Body of pancreas (tissue), 4 donors: ENCODE measurements at regions not wholly inside any gene's neighbourhood (a gene's known extent, or its start where the extent isn't known, plus 50 kb on each side); places are given as distances from the start of the nearest gene placed in this dataset.
"Not testable (repeated sequence)": the region's sequence is repeated elsewhere in the genome, so short reads cannot be mapped to it uniquely, and the experiment has no call there.

Experiments
- ATAC-seq: fragments of 150-250 bp; one replicate; pipeline ENCODE4 v1.9.1; 2016
- DNase-seq, 4 donors: peaks; one replicate each; pipeline ENCODE4 v3.0.0-alpha.2; 2019
- H3K27ac ChIP-seq, 4 donors: fragments of 200-600 bp; sonication (generic); 1 replicate in 3 of 4; 2 replicates in 1 of 4; pipeline versions ENCODE4 v1.5.1 to v1.6.1; 2016 to 2019; ENCODE audit warnings: mild to moderate bottlenecking in 1 of 4, mixed read lengths in 1 of 4, moderate library complexity in 1 of 4
- H3K27me3 ChIP-seq, 2 donors: fragments of 200-600 bp; sonication (generic); one replicate each; pipeline ENCODE4 v1.6.0; 2016; ENCODE audit warnings: mild to moderate bottlenecking in 1 of 2
- H3K36me3 ChIP-seq, 2 donors: fragments of 200-600 bp; sonication (generic); replicated peaks in 1 of 2; 2 replicates each; pipeline ENCODE4 v1.5.1; 2016; ENCODE audit warnings: low read depth in 2 of 2; ENCODE audit not compliant: insufficient read depth in 1 of 2
- H3K4me1 ChIP-seq: fragments of 200-600 bp; sonication (generic); one replicate; pipeline ENCODE4 v1.6.0; 2016
- H3K4me3 ChIP-seq, 2 donors: fragments of 200-600 bp; sonication (generic); 1 replicate in 1 of 2; 2 replicates in 1 of 2; pipeline ENCODE4 v1.5.1; 2016 to 2019
- H3K9me3 ChIP-seq, 3 donors: fragments of 200-600 bp; sonication (generic); 1 replicate in 2 of 3; 2 replicates in 1 of 3; pipeline ENCODE4 v1.5.1; 2016
- POLR2A ChIP-seq, 3 donors: fragments of 450-650 bp; IDR thresholded peaks; one replicate each; pipeline ENCODE4 v1.6.1; 2016; ENCODE audit warnings: antibody characterized with exemption in 3 of 3, mild to moderate bottlenecking in 2 of 3
- WGBS, 2 donors: methylation state at CpG; one replicate each; pipeline ENCODE4 v1.1.5; 2017; 5-methylcytosine and 5-hydroxymethylcytosine counted together
- intact Hi-C: fragments of 100-400 bp; cut with DNase I; formaldehyde crosslinking; loops from one replicate; pipeline ENCODE4 v1.15.1; 2023
- TF ChIP-seq, protein P1 (sequence below), 7 experiments: fragments of 450-650 bp in 4 of 7; fragments of 200-600 bp in 3 of 7; sonication (generic) in 3 of 7; IDR thresholded peaks; one replicate each; pipeline ENCODE4 v1.5.1; 2016 to 2019; ENCODE audit warnings: antibody characterized with exemption in 7 of 7

DNA sequence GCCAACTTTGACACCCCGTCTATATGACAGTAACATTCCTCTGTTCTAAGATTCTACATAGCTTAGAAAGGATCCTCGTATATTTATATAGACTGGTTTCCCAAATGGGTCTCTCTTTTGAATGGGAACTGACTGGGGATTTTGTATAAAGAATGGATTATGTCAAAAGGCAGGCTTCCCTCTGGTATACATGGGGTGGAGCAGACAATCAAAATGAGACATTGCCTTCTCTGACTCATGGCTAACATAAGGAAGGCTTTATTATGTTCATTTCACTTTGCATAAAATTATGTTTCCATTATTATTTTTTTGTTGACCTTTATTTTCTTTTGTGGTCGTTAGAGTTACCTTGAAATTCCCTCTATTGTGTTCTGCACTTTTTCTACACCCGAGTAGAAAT is 211.1 kb downstream of the ALG10B start:
- ATAC-seq: no peak
- no peak for DNase-seq
- Histone ChIP-seq H3K27me3 (no peaks in the 10 kb centered on the region), H3K9me3 (no peaks in the 10 kb centered on the region), H3K4me3 (no peak overlapping the region), H3K27ac (no peak overlapping the region), H3K4me1 (no peaks in the 10 kb centered on the region), H3K36me3 (no peaks in the 10 kb centered on the region)
- intact Hi-C loops: no loop called here
- WGBS, 2 donors: 34 to 38% methylated on average over 4 of the region's 4 CpGs
- TF ChIP-seq, protein P1, sequence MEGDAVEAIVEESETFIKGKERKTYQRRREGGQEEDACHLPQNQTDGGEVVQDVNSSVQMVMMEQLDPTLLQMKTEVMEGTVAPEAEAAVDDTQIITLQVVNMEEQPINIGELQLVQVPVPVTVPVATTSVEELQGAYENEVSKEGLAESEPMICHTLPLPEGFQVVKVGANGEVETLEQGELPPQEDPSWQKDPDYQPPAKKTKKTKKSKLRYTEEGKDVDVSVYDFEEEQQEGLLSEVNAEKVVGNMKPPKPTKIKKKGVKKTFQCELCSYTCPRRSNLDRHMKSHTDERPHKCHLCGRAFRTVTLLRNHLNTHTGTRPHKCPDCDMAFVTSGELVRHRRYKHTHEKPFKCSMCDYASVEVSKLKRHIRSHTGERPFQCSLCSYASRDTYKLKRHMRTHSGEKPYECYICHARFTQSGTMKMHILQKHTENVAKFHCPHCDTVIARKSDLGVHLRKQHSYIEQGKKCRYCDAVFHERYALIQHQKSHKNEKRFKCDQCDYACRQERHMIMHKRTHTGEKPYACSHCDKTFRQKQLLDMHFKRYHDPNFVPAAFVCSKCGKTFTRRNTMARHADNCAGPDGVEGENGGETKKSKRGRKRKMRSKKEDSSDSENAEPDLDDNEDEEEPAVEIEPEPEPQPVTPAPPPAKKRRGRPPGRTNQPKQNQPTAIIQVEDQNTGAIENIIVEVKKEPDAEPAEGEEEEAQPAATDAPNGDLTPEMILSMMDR (IDR thresholded peaks at IDR 0.05): no peak
- TF ChIP-seq POLR2A (IDR thresholded peaks at IDR 0.05): no peak

DNA sequence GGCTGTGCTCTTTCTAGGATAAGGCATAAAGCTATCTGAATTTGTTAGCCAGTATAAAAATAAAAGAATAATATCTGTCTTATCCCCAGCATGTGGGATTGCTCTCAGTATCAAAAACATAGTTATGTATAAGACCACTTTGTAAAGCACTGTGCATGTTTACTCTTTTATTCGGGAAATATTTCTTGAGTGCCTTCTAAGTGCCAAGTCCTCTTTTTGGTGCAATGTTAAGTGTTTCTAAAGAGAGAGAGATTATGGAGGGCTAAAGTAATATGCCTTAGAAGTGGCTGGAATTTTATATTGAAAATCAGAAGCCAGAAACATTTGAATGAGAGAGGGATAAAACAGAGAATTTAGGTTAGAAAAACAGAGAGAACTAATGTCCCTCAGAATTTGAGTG is 212.0 kb downstream of the ALG10B start:
- Histone ChIP-seq H3K9me3 (no peaks in the 10 kb centered on the region), H3K4me3 (no peak overlapping the region), H3K36me3 (no peaks in the 10 kb centered on the region), H3K27me3 (no peaks in the 10 kb centered on the region), H3K27ac (no peak overlapping the region), H3K4me1 (no peaks in the 10 kb centered on the region)
- TF ChIP-seq POLR2A (IDR thresholded peaks at IDR 0.05): no peak
- TF ChIP-seq, protein P1 (IDR thresholded peaks at IDR 0.05): no peak
- WGBS, 2 donors: 37 to 57% methylated on average over 1 of the region's 1 CpG
- ATAC-seq (no peak), DNase-seq (no peak)
- intact Hi-C loops: no loop called here

DNA sequence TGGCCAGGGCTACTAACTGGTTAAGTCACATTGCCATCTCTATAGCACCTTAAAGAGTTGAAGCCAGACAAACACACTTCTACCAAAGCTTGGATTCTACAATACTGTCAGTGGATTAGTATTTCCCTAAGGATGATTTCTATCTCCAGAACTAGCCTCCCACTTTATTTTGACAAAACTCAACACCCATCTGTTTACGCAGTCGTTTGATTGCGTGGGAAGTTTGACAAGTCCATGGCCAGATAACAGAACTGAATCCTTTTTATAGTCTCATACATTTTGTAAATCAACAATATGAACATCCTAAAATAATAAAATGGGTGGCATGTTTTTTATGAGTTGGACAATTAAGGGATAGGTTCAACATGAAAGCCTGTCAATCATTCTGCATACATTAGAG is 212.7 kb downstream of the ALG10B start:
- DNase-seq, H3K27ac ChIP-seq, H3K36me3 ChIP-seq, H3K4me3 ChIP-seq, H3K9me3 ChIP-seq, intact Hi-C loops, H3K27me3 ChIP-seq, H3K4me1 ChIP-seq, ATAC-seq: not testable (repeated sequence)
- 62 to 67% methylated on average over 3 of the region's 3 CpGs for WGBS, 2 donors

DNA sequence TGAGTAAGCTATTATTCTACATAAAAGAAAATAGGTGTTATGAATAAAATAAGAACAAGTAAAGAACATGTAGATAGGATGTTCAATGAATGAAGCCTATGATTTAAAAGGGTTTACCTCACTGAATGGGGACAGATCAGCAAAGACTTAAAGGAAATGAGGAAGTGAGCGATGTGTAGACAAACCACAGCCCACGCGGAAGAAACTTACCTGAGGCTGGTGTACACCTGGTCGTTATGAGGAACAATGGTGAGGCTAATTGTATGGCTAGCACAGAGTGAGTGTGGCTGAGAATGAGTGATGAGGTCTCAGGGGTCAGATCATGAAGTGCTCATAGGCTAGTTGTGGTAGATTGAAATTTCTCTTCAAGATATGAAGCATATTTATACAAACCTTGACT is 221.7 kb downstream of the ALG10B start:
- H3K27me3 ChIP-seq: no peaks in the 10 kb centered on the region
- ATAC-seq (no peak), DNase-seq (no peak)
- TF ChIP-seq POLR2A (IDR thresholded peaks at IDR 0.05): no peak
- TF ChIP-seq, protein P1 (IDR thresholded peaks at IDR 0.05): no peak
- intact Hi-C loops: no loop called here
- H3K36me3 ChIP-seq: no peaks in the 10 kb centered on the region
- no peak overlapping the region for H3K27ac ChIP-seq
- H3K4me3 ChIP-seq: no peak overlapping the region
- no peaks in the 10 kb centered on the region for H3K9me3 ChIP-seq
- WGBS, 2 donors: 49 to 58% methylated on average over 4 of the region's 4 CpGs
- H3K4me1 ChIP-seq: no peaks in the 10 kb centered on the region

DNA sequence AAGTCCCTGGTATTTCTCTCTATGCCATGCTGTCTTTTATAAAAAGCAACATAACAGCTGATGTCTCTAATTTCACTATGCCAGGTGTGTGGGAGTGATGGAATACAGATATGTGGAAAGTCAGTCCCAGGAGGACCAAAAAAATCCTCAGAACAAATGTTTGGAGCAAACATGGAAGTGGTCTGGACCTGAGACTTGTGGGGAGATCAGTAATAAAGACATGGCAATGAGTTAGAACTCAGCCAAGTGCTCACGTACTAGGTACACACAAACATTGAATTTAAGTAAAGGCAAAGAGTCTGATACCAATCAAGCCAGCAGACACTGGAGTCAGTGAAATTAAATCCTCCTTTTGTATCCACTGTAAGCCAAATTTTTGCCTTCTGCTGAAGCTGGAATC is 223.6 kb downstream of the ALG10B start:
- H3K27me3 ChIP-seq: no peaks in the 10 kb centered on the region
- H3K36me3 ChIP-seq: no peaks in the 10 kb centered on the region
- 50 to 57% methylated on average over 1 of the region's 1 CpG for WGBS, 2 donors
- H3K4me3 ChIP-seq: no peak overlapping the region
- intact Hi-C loops: no loop called here
- no peaks in the 10 kb centered on the region for H3K9me3 ChIP-seq
- TF ChIP-seq, protein P1 (IDR thresholded peaks at IDR 0.05): no peak
- no peak for TF ChIP-seq POLR2A (IDR thresholded peaks at IDR 0.05)
- DNase-seq (no peak), ATAC-seq (no peak)
- no peaks in the 10 kb centered on the region for H3K4me1 ChIP-seq
- H3K27ac ChIP-seq: no peak overlapping the region
